Activated CD4-positive, alpha-beta memory T cell treated with anti-CD3 and anti-CD28 coated beads for 36 hours (primary cell): ENCODE measurements at regions not wholly inside any gene's neighbourhood (a gene's known extent, or its start where the extent isn't known, plus 50 kb on each side); places are given as distances from the start of the nearest gene placed in this dataset.

Source experiments
- CTCF ChIA-PET: fragments of 350-600 bp; sonication (Branson Sonifier 250); formaldehyde crosslinking; loops from one replicate; lab custom pipeline; 2021; ENCODE audit warnings: antibody characterized with exemption, inconsistent platforms; lab: Charles Lee
- POLR2A ChIA-PET: fragments of 350-600 bp; sonication (Branson Sonifier 250); formaldehyde crosslinking; loops from one replicate; lab custom pipeline; 2021; ENCODE audit warnings: antibody characterized with exemption; lab: Charles Lee
- DNase-seq: peaks from one replicate; pipeline ENCODE4 v3.0.0-alpha.2; 2020
- H3K27ac Mint-ChIP-seq: one replicate; pipeline ENCODE4 v1.8.0; 2021; ENCODE audit warnings: mixed read lengths
- H3K27me3 Mint-ChIP-seq: one replicate; pipeline ENCODE4 v1.8.0; 2021; ENCODE audit warnings: mixed read lengths
- H3K36me3 Mint-ChIP-seq: one replicate; pipeline ENCODE4 v1.8.0; 2021; ENCODE audit warnings: mixed read lengths
- H3K4me1 Mint-ChIP-seq: one replicate; pipeline ENCODE4 v1.8.0; 2021; ENCODE audit warnings: low read depth, mixed read lengths
- H3K4me3 Mint-ChIP-seq: one replicate; pipeline ENCODE4 v1.8.0; 2021; ENCODE audit warnings: mild to moderate bottlenecking, mixed read lengths
- H3K9me3 Mint-ChIP-seq: one replicate; pipeline ENCODE4 v1.8.0; 2021; ENCODE audit warnings: mixed read lengths
- intact Hi-C: fragments of 100-400 bp; cut with micrococcal nuclease; formaldehyde crosslinking; loops from one replicate; pipeline ENCODE4 v1.15.1; 2023

GRCh38 chr18:55116863-55117262 is 157.6 kb upstream of the CCDC68 start:
- no peak overlapping the region for H3K4me3 Mint-ChIP-seq
- CTCF ChIA-PET: no interaction called here
- POLR2A ChIA-PET: no interaction called here
- H3K36me3 Mint-ChIP-seq: no peaks in the 10 kb centered on the region
- H3K4me1 Mint-ChIP-seq: no peaks in the 10 kb centered on the region
- H3K9me3 Mint-ChIP-seq: no peaks in the 10 kb centered on the region
- H3K27ac Mint-ChIP-seq: no peak overlapping the region
- DNase-seq: no peak
- intact Hi-C loops: no loop called here
- H3K27me3 Mint-ChIP-seq: no peaks in the 10 kb centered on the region

- no peaks in the 10 kb centered on the region for H3K27me3 Mint-ChIP-seq
- no peaks in the 10 kb centered on the region for H3K9me3 Mint-ChIP-seq
- H3K4me3 Mint-ChIP-seq: no peak overlapping the region
- POLR2A ChIA-PET: no interaction called here
- H3K4me1 Mint-ChIP-seq: no peaks in the 10 kb centered on the region
- no peak for DNase-seq
- intact Hi-C loops: no loop called here
- H3K27ac Mint-ChIP-seq: no peak overlapping the region
- no peaks in the 10 kb centered on the region for H3K36me3 Mint-ChIP-seq
- CTCF ChIA-PET: no interaction called here
Observed at GRCh38 chr18:55115606-55116005, 156.3 kb upstream of the CCDC68 start.

- H3K27me3 Mint-ChIP-seq: no peaks in the 10 kb centered on the region
- H3K27ac Mint-ChIP-seq: no peak overlapping the region
- ChIA-PET CTCF (no interaction called here), POLR2A (no interaction called here)
- H3K4me3 Mint-ChIP-seq: no peak overlapping the region
- H3K36me3 Mint-ChIP-seq: no peaks in the 10 kb centered on the region
- intact Hi-C loops: no loop called here
- no peaks in the 10 kb centered on the region for H3K9me3 Mint-ChIP-seq
- H3K4me1 Mint-ChIP-seq: no peaks in the 10 kb centered on the region
- no peak for DNase-seq
Observed at GRCh38 chr18:55114876-55115275, 155.6 kb upstream of the CCDC68 start.

- ChIA-PET POLR2A (no interaction called here), CTCF (no interaction called here)
- intact Hi-C loops: no loop called here
- Mint-ChIP-seq H3K9me3 (no peaks in the 10 kb centered on the region), H3K27ac (no peak overlapping the region), H3K4me1 (no peaks in the 10 kb centered on the region), H3K4me3 (no peak overlapping the region), H3K27me3 (no peaks in the 10 kb centered on the region), H3K36me3 (no peaks in the 10 kb centered on the region)
- DNase-seq: no peak
Observed at GRCh38 chr18:55113800-55114199, 154.5 kb upstream of the CCDC68 start.

GRCh38 chr18:55111271-55111670 is 152.0 kb upstream of the CCDC68 start:
- H3K27me3 Mint-ChIP-seq: no peaks in the 10 kb centered on the region
- DNase-seq: no peak
- CTCF ChIA-PET: no interaction called here

DNA sequence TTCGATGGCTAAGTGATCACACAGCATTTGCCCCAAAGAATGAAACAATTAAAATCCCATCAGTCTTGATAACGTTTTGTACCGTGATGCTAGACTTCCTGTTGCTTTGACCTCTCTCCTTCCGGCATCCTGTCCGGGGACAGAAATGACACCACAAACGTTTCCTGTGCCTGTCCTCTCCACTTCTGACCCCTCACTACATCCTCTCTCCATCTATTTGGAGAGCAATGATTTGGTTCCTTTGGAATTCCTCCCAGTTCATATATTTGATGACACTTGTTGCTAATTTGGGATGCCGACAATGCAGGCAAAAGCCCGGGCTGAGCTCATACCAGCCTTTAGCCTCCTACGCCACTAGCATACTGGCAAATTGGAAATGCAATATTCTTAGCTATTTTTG is 151.2 kb upstream of the CCDC68 start:
- H3K9me3 Mint-ChIP-seq: no peaks in the 10 kb centered on the region
- ChIA-PET POLR2A (no interaction called here), CTCF (no interaction called here)
- H3K27me3 Mint-ChIP-seq: no peaks in the 10 kb centered on the region
- no peak for DNase-seq
- no peaks in the 10 kb centered on the region for H3K4me1 Mint-ChIP-seq
- intact Hi-C loops: no loop called here
- H3K36me3 Mint-ChIP-seq: no peaks in the 10 kb centered on the region
- no peak overlapping the region for H3K4me3 Mint-ChIP-seq
- H3K27ac Mint-ChIP-seq: no peak overlapping the region

More at GRCh38 chr18:55111271-55111670, 152.0 kb upstream of the CCDC68 start:
- H3K27ac Mint-ChIP-seq: no peak overlapping the region
- POLR2A ChIA-PET: no interaction called here
- no peaks in the 10 kb centered on the region for H3K36me3 Mint-ChIP-seq
- no peaks in the 10 kb centered on the region for H3K4me1 Mint-ChIP-seq
- H3K4me3 Mint-ChIP-seq: no peak overlapping the region
- H3K9me3 Mint-ChIP-seq: no peaks in the 10 kb centered on the region
- intact Hi-C loops: no loop called here

DNA sequence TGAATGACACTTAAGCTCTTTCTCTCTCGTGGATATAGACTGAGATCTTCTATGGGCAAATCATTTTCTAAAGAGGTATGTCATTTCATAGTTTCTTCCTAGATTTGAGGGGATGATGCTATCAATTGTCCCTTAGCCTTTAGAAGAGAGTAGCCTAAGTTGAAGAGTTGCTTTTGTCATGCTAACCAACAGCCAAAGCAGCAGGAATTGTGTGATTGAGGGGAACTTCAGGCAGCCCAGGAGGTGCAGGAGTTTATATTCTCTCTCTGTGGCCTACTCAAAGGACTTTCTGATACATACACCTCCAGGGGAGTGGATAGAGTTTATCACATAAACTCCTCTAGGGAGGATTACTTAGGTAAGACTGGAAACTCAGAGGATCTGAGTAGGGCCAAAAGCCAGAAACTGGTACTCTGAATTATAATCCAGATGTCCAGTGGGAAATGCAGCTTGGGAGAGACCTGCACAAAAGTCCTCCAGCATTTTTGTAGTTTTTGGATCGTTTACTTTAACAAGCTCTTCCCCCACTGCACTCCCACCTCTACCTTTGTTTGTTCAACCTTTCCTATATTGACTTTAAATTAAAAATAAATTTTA is 150.7 kb upstream of the CCDC68 start:
- ChIA-PET CTCF (no interaction called here), POLR2A (no interaction called here)
- Mint-ChIP-seq H3K27me3 (no peaks in the 10 kb centered on the region), H3K9me3 (no peaks in the 10 kb centered on the region), H3K36me3 (no peaks in the 10 kb centered on the region), H3K4me1 (no peaks in the 10 kb centered on the region), H3K27ac (no peak overlapping the region), H3K4me3 (no peak overlapping the region)
- intact Hi-C loops: no loop called here
- no peak for DNase-seq

DNA sequence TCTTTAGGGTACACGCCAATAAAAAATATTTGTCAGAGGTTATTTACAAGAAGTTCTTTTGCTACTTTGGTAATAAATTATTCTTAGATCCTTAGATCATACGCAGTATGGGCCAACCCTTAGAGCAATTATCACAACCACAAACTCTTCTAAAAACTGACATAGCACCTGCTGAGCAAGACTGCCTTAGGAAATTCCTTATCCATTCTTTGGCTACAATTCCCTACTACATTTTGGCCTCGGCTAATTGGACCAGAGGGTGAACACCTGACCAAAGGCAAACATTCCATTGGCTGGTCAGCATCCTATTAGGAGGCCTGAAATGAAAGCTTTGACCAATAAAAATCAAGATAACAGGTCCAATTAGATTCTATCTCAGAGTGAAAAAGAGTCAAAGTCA is 147.6 kb upstream of the CCDC68 start:
- Mint-ChIP-seq H3K36me3 (no peaks in the 10 kb centered on the region), H3K27me3 (no peaks in the 10 kb centered on the region), H3K4me3 (no peak overlapping the region), H3K4me1 (no peaks in the 10 kb centered on the region), H3K27ac (no peak overlapping the region), H3K9me3 (no peaks in the 10 kb centered on the region)
- CTCF ChIA-PET: no interaction called here
- DNase-seq: no peak
- POLR2A ChIA-PET: no interaction called here
- intact Hi-C loops: no loop called here

- Mint-ChIP-seq H3K4me3 (no peak overlapping the region), H3K4me1 (no peaks in the 10 kb centered on the region), H3K36me3 (no peaks in the 10 kb centered on the region), H3K27ac (no peak overlapping the region), H3K9me3 (no peaks in the 10 kb centered on the region), H3K27me3 (no peaks in the 10 kb centered on the region)
- no peak for DNase-seq
- POLR2A ChIA-PET: no interaction called here
- CTCF ChIA-PET: no interaction called here
- intact Hi-C loops: no loop called here
Observed at GRCh38 chr18:55106466-55106865, 147.2 kb upstream of the CCDC68 start.

- Mint-ChIP-seq H3K27me3 (no peaks in the 10 kb centered on the region), H3K4me1 (no peaks in the 10 kb centered on the region), H3K27ac (no peak overlapping the region), H3K4me3 (no peak overlapping the region), H3K9me3 (no peaks in the 10 kb centered on the region), H3K36me3 (no peaks in the 10 kb centered on the region)
- intact Hi-C loops: no loop called here
- POLR2A ChIA-PET: no interaction called here
- DNase-seq: no peak
- CTCF ChIA-PET: no interaction called here
Observed at GRCh38 chr18:55105873-55106272, 146.6 kb upstream of the CCDC68 start.

GRCh38 chr18:55102958-55103456 is 143.7 kb upstream of the CCDC68 start:
- no peak overlapping the region for H3K4me3 Mint-ChIP-seq
- CTCF ChIA-PET: no interaction called here
- intact Hi-C loops: no loop called here
- POLR2A ChIA-PET: no interaction called here
- no peak for DNase-seq
- H3K27ac Mint-ChIP-seq: no peak overlapping the region
- no peaks in the 10 kb centered on the region for H3K36me3 Mint-ChIP-seq
- no peaks in the 10 kb centered on the region for H3K4me1 Mint-ChIP-seq
- H3K27me3 Mint-ChIP-seq: no peaks in the 10 kb centered on the region
- no peaks in the 10 kb centered on the region for H3K9me3 Mint-ChIP-seq

GRCh38 chr18:55102501-55102900 is 143.2 kb upstream of the CCDC68 start:
- no peak for DNase-seq
- intact Hi-C loops: no loop called here
- CTCF ChIA-PET: no interaction called here
- no peaks in the 10 kb centered on the region for H3K9me3 Mint-ChIP-seq
- no peaks in the 10 kb centered on the region for H3K4me1 Mint-ChIP-seq
- H3K4me3 Mint-ChIP-seq: no peak overlapping the region
- POLR2A ChIA-PET: no interaction called here
- no peaks in the 10 kb centered on the region for H3K27me3 Mint-ChIP-seq
- no peak overlapping the region for H3K27ac Mint-ChIP-seq
- H3K36me3 Mint-ChIP-seq: no peaks in the 10 kb centered on the region

GRCh38 chr18:55101458-55101824 is 142.2 kb upstream of the CCDC68 start:
- Mint-ChIP-seq H3K36me3 (no peaks in the 10 kb centered on the region), H3K4me3 (no peak overlapping the region), H3K9me3 (no peaks in the 10 kb centered on the region), H3K27me3 (no peaks in the 10 kb centered on the region), H3K27ac (no peak overlapping the region), H3K4me1 (no peaks in the 10 kb centered on the region)
- ChIA-PET POLR2A (no interaction called here), CTCF (no interaction called here)
- DNase-seq: no peak
- intact Hi-C loops: no loop called here
